DND-41 (cell line): ENCODE measurements at regions not wholly inside any gene's neighbourhood (a gene's known extent, or its start where the extent isn't known, plus 50 kb on each side); places are given as distances from the start of the nearest gene placed in this dataset.

Experiments
- EZH2 ChIP-seq: IDR thresholded peaks from 3 replicates; pipeline ENCODE4 v1.6.1; 2012; ENCODE audit warnings: borderline replicate concordance, low read depth, mild to moderate bottlenecking, moderate library complexity, low read length, inconsistent platforms; ENCODE audit not compliant: severe bottlenecking
- TF ChIP-seq, protein P1 (sequence below): IDR thresholded peaks from 2 replicates; pipeline ENCODE4 v1.5.1; 2012; ENCODE audit warnings: borderline replicate concordance, low read length, moderate library complexity, mild to moderate bottlenecking; ENCODE audit not compliant: poor library complexity, severe bottlenecking; ENCODE audit errors: extremely low read depth

DNA sequence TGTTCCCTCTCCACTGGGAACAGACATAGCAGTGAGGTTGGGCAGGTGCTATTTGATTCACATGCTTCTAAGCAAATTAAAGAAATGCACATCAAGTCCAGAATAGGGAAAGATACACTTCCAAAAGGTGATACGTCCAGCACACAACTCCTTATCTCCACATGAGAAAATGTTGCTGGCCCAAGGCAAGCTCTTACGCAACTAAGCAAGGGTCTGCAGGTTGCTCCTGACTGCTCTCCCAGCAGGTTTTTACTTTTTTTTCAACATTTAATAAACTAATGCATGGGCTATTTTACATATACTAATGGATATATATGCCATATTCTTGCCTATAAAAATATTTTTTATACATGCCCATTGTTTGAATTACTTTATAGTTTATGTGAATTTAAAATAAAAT, 818.5 kb upstream of the ROBO1 start:
- TF ChIP-seq, protein P1, sequence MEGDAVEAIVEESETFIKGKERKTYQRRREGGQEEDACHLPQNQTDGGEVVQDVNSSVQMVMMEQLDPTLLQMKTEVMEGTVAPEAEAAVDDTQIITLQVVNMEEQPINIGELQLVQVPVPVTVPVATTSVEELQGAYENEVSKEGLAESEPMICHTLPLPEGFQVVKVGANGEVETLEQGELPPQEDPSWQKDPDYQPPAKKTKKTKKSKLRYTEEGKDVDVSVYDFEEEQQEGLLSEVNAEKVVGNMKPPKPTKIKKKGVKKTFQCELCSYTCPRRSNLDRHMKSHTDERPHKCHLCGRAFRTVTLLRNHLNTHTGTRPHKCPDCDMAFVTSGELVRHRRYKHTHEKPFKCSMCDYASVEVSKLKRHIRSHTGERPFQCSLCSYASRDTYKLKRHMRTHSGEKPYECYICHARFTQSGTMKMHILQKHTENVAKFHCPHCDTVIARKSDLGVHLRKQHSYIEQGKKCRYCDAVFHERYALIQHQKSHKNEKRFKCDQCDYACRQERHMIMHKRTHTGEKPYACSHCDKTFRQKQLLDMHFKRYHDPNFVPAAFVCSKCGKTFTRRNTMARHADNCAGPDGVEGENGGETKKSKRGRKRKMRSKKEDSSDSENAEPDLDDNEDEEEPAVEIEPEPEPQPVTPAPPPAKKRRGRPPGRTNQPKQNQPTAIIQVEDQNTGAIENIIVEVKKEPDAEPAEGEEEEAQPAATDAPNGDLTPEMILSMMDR = no peak
- no peak for TF ChIP-seq EZH2
